Head of caudate nucleus (tissue), 42 donors: ENCODE measurements at regions not wholly inside any gene's neighbourhood (a gene's known extent, or its start where the extent isn't known, plus 50 kb on each side); places are given as distances from the start of the nearest gene placed in this dataset.
"Not testable (repeated sequence)": the region's sequence is repeated elsewhere in the genome, so short reads cannot be mapped to it uniquely, and the experiment has no call there.

Source experiments
- DNase-seq, 42 donors: peaks; one replicate each; pipeline versions ENCODE4 v3.0.0 to v3.0.0-alpha.2; 2020 to 2021; ENCODE audit warnings: mixed read lengths in 7 of 42
- intact Hi-C: fragments of 100-400 bp; cut with DNase I; formaldehyde crosslinking; loops from one replicate; pipeline ENCODE4 v1.15.0; 2022

DNA sequence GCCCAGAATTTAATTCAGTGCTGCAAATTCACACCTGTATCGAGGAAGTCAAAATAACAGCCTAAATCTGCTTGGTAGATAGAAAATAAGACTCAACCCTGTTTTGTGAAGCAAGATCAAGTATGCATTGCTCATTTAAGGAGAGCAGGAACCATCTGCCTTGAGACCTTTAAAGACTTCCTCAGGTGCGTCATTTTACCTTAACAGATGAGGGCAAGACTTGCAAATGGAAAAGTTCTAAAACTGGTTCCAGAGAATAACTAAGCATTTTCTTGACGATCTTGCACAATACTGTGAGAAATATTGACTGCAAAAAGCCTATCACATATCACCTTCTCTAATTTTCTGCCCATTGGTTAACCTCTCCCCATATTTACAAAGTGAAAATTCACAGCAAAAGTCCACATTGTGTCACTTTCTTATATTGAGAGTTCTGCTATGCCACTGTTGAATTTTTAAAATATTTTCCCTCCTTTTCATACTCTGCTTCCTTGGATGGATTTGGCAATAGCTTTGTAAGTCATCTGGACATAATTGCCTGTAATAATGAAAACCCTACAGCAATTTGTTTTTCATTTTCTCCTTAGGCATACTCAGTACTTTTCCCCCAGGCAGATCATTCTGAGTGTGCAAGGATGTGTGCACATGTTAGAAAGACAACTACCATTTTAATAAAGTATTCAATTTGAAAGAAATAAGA is 234.2 kb downstream of the AASDHPPT start:
- intact Hi-C loops: loop anchor here (10.0 kb wide), 1 partner anchor 57 kb away; no protein-coding TSS in a partner anchor
- DNase-seq: no peak

DNA sequence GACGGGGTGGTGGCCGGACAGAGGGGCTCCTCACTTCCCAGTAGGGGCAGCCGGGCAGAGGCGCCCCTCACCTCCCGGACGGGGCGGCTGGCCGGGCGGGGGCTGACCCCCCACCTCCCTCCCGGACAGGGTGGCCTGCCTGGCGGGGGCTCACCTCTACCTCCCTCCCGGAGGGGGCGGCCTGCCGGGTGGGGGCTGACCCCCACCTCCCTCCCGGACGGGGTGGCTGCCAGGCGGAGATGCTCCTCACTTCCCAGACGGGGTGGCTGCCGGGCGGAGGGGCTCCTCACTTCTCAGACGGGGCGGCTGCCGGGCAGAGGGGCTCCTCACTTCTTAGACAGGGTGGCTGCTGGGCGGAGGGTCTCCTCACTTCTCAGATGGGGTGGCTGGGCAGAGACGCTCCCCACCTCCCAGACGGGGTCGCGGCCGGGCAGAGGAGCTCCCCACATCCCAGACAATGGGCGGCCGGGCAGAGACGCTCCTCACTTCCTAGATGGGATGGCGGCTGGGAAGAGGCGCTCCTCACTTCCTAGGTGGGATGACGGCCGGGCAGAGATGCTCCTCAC is 239.8 kb downstream of the AASDHPPT start:
- DNase-seq: not testable (repeated sequence)
- intact Hi-C loops: loop anchor here (10.0 kb wide), 1 partner anchor 62 kb away; no protein-coding TSS in a partner anchor

DNA sequence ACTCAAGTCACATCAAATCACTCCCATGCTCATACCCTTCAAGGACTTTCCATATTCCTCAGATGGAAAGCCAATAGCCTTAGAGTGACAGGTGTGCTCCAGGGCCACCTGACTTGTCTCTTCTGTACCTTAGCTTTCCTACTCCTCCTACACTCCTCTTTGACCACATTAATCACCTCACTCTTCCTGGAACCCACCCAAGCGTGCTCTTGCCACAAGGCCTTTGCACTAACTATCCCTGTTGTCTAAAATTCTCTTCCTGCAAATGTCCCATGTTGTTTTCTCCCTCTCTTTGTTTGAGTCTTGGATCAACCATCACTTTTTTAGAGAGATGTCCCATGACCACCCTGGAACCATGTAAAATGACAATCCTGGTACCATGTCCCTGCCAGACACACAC is 244.1 kb downstream of the AASDHPPT start:
- intact Hi-C loops: no loop called here
- no peak for DNase-seq

DNA sequence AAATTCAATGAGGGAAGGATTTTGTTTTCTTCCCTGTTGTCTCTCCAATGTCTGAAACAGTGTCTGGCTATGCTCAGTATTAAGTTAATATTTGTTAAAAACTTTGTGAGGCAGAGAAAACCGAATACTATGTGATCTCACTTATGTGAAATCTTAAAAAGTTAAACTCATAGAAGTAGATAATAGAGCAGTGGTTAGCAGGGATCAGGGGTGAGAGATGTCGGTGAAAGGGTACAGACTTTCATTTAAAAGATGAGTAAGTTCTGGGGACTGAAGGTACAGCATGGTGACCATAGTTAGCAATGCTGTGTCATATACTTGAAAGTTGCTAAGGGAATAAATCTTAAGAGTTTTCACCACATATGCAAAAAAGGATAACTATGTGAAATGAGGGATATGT is 244.6 kb downstream of the AASDHPPT start:
- no peak for DNase-seq
- intact Hi-C loops: no loop called here

DNA sequence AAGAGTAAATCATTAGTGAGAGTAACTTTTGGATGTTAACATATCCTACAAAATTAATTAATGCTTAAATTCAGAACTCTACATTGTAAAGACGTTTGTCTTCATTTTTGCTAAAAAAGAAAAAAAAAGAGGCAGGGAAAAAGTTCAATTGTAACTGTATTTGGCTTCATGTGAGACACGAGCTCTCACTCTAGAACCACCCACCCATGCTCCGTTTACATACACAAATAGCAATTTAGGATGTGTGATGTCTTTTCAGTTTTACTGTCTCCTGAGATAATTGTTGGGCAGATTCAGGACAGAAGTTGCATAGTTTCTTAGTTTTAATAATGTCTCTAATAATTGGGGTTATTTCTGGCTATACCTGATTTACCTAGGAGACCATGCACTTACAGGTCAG is 248.6 kb downstream of the AASDHPPT start:
- peak in 12 of 42 donors; percentile 6 to 62 (median 20) for DNase-seq

DNA sequence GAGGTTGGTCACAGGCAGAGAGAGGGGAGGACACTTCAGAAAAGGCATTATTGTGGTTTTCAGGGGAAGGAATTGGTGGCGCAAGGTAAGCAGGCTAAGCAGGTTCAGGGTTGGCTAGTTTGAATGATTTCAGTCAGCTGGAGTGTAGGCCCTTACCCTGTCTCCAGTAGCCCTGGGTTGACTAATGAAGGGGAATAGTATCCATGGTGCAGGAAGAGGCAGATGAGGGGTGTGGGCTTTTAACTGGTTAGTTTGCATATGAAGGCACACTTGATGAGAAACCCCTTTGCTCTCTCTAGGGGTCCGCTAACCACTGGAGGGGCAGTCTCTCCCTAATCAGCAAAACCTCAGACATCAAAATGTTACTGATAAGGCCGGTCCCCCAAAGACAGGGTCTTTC is 249.7 kb downstream of the AASDHPPT start:
- DNase-seq: no peak
- intact Hi-C loops: no loop called here

More for the DNA sequence above, 248.6 kb downstream of the AASDHPPT start:
- intact Hi-C loops: no loop called here

DNA sequence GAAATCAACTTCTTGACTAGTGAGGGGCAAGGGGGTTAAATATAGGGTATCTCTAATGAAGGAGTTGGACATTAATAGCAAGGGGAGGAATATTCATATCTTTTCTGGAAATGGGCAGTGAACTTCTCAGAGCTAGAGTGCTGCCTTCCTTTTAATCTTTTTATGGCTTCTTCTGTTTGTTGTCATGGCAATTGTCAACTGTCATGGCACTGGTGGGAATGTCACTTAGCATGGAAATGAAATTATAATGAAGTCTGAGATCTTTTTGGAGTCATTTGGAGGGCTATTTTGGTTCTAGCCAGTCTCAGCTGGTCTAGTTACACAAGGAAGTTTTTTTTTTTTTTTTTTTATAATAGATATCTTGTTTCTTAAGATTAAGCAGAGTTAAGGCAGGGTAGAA is 250.2 kb downstream of the AASDHPPT start:
- intact Hi-C loops: no loop called here
- no peak for DNase-seq

DNA sequence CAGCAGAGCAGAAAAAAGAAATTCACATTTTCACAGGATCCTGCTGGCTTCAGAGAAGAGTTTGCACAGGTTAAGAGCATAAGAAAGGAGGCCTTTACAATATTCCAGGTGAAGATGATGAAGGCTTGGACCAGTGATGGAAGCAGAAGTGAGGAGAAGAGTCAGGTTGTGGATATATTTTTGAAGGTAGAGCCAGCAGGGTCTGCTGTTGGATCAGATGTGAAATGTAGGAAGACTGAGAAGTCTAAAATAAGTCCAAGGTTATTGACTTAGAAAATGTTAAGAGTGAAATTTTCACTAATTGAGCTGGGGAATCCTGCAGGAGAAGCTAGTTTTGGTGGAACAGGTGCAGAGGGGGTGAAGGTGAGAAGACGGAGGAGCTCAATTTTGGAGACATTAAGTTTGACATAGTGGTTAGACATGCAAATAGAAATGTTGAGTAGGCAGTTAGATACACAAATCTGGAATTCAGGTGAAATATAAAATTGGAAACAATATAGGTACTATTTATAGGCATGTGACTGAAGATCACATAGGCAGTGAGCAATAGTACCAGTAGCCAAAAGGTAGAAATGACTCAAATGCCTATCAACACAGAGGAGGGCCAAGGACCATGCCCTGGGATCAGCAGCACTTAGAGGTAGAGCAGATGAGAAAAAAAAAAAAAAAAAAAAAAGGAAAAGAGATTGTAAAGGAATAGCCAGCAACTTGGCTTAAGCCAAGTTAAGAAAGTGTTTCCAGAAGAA is 252.0 kb downstream of the AASDHPPT start:
- peak in 11 of 42 donors; percentile 5 to 47 (median 22) for DNase-seq

DNA sequence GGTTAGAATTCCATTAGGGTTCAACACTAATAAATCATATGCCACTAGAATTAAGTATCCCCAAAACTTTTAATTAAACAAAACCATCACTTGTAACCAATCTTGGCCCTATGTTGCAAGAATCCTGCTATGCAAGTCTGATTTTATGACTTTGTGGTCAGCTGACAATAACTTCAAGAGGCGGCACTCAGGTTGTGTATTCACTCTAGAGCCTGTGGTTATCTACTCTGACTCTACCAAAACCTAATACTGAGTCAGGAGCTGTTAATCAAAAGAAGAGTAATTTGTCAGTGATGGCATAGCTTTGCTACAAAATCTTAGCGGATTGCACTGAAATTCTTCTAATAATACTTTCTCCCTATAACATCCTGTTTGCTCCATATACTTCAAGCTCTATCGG is 253.7 kb downstream of the AASDHPPT start:
- intact Hi-C loops: no loop called here
- no peak for DNase-seq

More for the DNA sequence above, 252.0 kb downstream of the AASDHPPT start:
- intact Hi-C loops: no loop called here

DNA sequence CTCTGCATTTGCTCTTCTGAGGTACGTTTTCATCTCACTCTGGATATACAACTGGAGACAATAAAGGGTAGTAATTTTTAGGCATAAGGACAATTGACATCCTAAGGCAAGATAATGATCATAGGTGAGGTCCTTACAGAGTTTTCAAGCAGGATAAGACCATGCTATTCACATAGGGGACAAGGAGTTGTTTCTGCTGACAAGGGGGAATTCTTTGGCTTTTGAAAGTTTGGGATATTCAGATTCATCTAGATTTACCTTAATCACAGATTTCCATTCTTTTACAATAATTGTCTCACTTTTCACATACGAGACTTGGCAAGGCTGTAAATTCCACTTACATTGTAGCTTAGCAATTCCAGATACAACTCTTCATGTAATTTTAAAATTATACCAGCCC is 256.2 kb downstream of the AASDHPPT start:
- intact Hi-C loops: no loop called here
- no peak for DNase-seq

DNA sequence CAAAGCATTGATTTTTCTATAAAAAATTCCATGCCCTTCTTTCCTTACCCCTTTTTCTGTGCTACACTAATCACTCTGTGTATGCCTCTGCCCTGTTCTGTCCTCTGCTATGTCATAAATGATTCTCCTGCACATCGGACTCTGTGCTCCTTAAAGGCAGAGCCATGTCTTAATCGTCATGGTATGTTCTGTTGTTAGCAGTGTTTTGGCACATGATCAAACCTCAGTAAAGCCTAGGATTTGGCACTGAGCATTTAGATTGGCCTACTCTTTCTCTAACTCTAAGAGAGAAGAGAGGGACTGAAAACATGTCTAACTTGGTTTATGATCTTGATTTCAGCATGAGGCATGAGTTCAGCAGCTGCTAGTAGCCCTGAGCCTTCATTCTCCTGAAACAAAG is 266.9 kb downstream of the AASDHPPT start:
- intact Hi-C loops: no loop called here
- no peak for DNase-seq

DNA sequence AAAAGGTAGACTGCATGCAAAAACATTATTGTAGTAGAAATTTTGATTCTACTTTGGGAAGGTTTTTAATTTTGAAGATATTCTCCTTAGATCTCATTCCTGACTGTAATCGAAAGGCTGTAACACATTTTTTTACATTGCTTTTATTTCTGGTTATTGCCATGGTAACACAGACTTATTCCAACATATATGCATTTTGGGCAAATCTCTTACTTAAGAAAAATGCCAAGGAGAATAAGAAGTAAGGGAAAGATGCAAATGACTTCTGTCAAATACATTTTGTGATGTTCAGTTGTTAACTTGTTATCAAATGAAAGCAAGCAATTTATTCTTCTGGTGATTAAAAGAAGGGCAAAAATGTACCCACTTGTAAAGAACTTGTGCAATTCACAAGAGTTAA is 267.5 kb downstream of the AASDHPPT start:
- DNase-seq: no peak
- intact Hi-C loops: no loop called here

DNA sequence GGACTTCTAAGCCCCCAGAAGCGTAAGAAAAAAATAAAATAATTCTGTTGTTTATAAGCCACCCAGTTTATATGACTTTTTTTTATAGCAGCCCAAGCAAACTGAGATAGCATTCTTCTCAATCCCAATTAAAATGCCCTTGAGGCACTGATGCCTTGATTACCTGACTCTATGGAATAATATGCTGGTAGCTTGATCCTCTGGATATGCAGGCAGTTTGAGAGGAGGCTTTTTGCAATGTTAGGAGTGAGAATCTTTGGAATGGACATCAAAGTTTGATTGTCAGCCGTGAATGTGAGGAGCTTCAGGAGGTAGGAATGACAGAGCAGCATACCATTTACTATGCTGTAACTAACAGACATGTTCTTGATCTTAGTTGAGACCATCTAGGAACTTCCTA is 275.6 kb downstream of the AASDHPPT start:
- intact Hi-C loops: no loop called here
- no peak for DNase-seq

DNA sequence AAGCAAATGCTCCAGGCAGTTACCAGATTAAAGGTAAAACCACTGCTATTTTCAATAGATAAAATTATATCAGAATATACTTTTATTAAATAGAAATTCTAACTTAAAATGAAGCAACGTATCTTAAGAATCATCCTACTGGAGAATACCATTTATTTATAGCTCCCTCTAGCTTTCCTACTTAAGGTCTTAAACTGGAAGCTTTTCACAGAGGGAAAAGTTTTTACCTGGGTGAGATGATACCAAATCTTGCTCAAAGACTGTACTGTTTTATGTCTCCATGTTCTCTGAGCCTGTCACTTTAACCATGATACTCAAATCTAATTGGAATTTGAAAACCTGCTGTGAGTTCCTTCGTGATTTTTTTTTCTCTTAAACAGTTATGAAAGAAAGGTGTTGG is 291.8 kb downstream of the AASDHPPT start:
- intact Hi-C loops: no loop called here
- no peak for DNase-seq

DNA sequence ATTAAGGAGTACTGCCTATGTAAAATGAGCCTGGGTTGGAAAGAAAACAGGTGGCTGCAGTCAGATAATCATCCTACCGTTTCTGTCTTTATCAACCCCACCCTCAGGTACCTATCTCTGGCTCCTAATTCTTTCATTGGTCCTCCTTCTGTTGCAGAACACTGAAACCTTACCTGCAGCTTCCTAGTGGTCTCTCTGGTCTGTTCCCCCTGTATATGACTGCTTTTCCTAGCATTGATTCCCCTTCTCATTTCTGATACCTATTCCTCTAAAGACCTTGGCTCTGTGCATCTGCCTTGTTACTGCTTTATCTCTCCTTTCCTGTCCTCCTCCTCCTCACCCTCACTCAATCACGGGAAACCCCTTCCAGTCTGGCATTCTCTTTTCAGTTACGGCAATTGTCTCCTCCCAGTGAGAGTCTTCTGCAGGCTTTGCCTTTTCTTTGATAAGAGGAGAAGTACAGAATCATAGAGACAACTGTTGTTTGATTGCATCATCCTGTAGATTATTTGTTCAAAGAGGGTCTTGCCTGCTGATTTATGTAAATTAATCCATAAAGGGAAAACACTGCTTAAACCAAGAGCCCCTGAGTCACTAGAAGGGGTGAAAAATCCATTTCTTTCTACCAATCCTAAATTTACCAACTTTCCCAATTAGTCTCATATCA is 301.2 kb downstream of the AASDHPPT start:
- DNase-seq: no peak
- intact Hi-C loops: no loop called here

DNA sequence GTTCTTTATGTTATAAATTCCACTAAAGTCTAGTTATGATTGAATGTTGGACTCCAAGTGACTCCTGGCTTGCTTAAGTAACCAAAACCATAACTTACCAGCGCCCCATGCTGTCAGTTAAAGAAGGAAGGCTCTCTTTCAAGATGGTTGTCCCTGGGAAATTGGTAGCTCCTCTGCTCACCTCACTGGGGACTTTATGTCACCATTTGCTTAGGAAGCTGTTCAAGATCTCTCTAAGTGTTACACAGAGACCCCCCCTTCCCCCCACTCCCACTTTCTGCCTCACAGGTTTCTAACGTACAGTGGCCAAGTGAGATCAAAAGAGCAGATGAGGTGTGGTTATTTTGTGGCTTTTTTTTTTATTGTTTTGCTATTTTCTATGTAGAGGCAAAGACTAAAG is 301.8 kb downstream of the AASDHPPT start:
- DNase-seq: no peak
- intact Hi-C loops: no loop called here

DNA sequence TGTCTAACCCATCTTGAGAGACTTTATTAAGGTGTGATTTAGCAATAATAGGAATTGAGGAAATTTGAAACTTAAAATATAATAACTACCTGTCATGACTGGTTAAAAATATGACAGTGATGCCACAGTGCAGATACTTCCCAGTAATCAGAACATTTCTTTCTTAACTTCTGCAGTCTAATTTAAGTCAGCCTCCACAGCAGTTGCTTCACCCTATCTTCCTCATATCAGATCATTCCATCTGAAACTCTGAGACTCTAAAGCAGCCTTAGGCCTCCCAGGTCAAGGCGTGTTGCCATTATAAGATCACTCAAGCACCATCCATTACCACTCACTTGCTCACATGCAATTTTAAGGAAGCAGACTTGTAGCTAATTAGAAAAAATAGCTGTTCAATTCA is 302.2 kb downstream of the AASDHPPT start:
- intact Hi-C loops: no loop called here
- DNase-seq: peak in 10 of 42 donors; percentile 2 to 59 (median 29)

DNA sequence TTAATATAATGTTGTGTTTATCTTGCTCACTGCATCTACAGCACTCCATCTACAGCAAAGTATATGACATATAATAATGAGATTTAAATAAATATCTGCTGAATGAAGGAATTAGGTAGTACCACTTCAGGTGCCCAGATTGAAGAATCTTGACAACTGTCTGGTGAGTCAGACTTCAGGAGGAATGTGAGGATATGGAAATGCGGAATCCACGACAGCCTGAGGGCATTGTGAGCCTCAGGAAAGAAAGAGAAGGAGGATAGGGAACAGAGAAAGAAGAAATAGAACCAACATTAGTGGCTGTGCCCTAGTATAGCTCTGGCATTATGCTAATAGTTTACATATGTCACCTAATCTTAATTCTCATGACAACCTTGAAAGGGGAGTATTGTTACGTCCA is 304.4 kb downstream of the AASDHPPT start:
- intact Hi-C loops: no loop called here
- DNase-seq: no peak

DNA sequence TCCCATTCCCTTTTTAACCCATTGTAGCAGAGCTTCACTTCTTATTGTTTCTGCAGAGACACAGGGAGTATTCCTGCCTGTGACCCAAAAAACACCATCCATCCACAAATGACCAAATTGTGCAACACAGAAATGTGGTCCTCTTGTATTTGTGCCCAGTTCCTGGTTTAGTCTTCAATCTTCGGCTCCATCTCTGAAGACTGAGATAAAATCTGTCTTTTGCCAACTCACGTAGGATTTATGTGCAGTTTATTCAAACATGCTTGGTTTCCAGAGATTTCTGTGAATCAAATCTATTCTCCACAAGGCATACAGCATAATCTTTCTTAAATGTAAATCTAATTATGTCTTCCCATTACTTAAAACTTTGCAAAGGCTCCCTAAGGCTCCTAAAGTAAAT is 307.0 kb downstream of the AASDHPPT start:
- intact Hi-C loops: no loop called here
- no peak for DNase-seq

DNA sequence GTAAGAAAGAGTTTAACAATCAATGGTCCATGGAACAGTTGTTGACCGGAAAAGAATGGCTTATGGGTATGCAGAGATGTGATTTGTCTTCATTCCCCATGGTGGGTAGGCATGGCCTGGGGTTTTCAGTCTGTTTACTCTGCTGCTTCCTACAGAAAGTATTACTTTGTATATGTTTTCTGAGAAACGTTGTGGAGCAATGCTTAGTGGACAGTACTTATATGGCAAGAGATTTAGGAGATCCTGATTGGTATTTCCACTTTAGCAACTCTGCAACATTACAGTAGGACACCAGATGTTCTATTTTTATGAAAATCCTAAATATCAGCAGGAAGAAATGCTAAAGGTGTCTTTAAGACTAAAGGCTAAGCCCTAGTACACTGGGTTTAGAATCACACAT is 309.1 kb downstream of the AASDHPPT start:
- intact Hi-C loops: no loop called here
- no peak for DNase-seq
